HFF-Myc (cell line): ENCODE measurements at regions not wholly inside any gene's neighbourhood (a gene's known extent, or its start where the extent isn't known, plus 50 kb on each side); places are given as distances from the start of the nearest gene placed in this dataset.

Experiments
- DNase-seq: peaks from one replicate; pipeline ENCODE4 v3.0.0-alpha.2; 2011; ENCODE audit warnings: low read depth; ENCODE audit errors: extremely low read depth
- H3K4me3 ChIP-seq: replicated peaks from 2 replicates; pipeline ENCODE4 v1.5.1; 2011; ENCODE audit warnings: low read depth, mild to moderate bottlenecking, control low read depth, low read length
- TF ChIP-seq, protein P1 (sequence below): IDR thresholded peaks from 2 replicates; pipeline ENCODE4 v1.5.1; 2012; ENCODE audit warnings: mild to moderate bottlenecking, low read depth, low read length, control low read depth; ENCODE audit errors: missing control alignments

- TF ChIP-seq, protein P1, sequence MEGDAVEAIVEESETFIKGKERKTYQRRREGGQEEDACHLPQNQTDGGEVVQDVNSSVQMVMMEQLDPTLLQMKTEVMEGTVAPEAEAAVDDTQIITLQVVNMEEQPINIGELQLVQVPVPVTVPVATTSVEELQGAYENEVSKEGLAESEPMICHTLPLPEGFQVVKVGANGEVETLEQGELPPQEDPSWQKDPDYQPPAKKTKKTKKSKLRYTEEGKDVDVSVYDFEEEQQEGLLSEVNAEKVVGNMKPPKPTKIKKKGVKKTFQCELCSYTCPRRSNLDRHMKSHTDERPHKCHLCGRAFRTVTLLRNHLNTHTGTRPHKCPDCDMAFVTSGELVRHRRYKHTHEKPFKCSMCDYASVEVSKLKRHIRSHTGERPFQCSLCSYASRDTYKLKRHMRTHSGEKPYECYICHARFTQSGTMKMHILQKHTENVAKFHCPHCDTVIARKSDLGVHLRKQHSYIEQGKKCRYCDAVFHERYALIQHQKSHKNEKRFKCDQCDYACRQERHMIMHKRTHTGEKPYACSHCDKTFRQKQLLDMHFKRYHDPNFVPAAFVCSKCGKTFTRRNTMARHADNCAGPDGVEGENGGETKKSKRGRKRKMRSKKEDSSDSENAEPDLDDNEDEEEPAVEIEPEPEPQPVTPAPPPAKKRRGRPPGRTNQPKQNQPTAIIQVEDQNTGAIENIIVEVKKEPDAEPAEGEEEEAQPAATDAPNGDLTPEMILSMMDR: peak; percentile 89
- H3K4me3 ChIP-seq: no peak overlapping the region
- DNase-seq: peak; percentile 14
These were observed 104.4 kb upstream of the ARHGAP24 start for GRCh38 chr4:85370400-85371032.

- H3K4me3 ChIP-seq: no peak overlapping the region
- TF ChIP-seq, protein P1: no peak
- no peak for DNase-seq
These were observed 102.0 kb upstream of the ARHGAP24 start for GRCh38 chr4:85372966-85373365.

- no peak for DNase-seq
- TF ChIP-seq, protein P1: no peak
- no peak overlapping the region for H3K4me3 ChIP-seq
These were observed 98.7 kb upstream of the ARHGAP24 start for GRCh38 chr4:85376285-85376684.

DNA sequence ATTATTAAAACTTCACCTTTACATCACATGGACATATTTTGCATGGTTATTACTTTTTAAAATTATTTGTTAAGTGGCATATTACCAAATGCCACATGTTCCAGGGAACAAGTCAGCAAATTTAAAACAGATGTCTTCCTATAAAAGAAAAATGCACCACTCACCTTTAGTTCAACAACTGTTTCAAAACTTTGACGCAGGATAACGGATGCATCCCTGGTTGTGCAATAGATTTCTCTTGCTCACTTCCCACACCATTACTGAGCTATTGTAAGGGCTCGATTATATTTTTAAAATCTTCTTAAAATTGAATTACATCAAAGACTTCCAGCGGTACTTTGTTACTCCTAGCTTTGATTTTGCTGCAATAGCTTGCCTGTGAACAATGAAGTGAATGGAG is 93.0 kb upstream of the ARHGAP24 start:
- no peak for DNase-seq
- TF ChIP-seq, protein P1: no peak
- H3K4me3 ChIP-seq: no peak overlapping the region

GRCh38 chr4:85391071-85391470 is 83.9 kb upstream of the ARHGAP24 start:
- DNase-seq: no peak
- TF ChIP-seq, protein P1: no peak
- H3K4me3 ChIP-seq: no peak overlapping the region

DNA sequence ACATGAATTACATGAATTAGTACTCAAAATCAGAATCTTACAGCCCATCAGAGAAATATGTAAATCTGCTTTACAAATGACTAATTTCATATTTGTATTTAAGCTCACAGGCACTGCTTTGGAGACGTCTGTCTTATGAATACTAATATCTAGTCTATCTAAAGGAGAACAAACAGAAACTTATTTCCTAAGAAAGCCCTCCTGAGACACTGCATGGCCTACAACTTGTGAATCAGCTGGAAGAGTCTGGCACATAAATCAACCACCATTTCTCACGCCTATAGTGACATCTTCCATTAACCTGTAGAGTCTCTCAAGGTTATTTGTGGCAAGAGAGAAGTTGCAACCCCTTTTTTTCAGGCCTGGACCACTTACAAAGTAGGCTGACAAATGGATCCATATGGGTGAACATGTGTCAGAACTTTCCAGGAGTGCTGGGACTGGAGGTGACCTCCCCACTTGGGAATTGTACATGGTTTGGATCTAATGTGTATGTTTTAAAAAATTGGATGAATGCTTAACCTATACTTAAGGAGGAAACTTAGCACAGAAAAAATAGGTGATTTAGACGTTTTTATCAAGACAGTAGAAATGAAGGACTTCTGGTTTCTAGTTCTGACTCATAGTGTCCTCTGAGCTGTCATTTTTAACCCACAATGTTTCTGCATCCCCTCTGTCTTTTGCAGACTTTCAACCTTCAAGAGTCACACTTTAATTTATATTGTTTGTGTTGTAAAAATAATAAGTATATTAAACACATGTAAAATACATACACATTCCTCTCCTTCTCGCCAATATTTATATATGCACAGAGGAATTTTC is 83.2 kb upstream of the ARHGAP24 start:
- no peak for DNase-seq
- H3K4me3 ChIP-seq: no peak overlapping the region
- TF ChIP-seq, protein P1: no peak
